ENCODE measurements at regions not wholly inside any gene's neighbourhood (a gene's known extent, or its start where the extent isn't known, plus 50 kb on each side); places are given as distances from the start of the nearest gene placed in this dataset.

DNA sequence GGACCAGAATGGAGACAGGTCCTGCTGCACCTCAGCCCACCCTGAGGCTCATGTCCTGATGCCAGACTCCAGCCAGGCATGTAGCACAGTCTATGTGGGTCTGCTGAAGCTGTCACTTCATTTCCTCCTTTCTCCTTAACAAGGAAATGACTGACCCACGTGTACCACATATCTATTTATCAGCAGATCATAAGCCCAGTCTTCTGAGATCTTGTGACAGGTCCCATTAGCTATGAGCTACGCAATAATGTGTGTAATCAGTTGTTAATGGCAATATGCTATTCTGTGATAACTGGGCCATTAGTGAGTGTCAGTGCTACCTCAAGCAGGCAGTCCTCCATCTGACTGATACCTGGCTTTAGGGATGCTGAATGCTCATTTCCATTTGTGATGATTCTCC is 615.3 kb downstream of the BCL11A start:
- TF ChIP-seq, protein P1, sequence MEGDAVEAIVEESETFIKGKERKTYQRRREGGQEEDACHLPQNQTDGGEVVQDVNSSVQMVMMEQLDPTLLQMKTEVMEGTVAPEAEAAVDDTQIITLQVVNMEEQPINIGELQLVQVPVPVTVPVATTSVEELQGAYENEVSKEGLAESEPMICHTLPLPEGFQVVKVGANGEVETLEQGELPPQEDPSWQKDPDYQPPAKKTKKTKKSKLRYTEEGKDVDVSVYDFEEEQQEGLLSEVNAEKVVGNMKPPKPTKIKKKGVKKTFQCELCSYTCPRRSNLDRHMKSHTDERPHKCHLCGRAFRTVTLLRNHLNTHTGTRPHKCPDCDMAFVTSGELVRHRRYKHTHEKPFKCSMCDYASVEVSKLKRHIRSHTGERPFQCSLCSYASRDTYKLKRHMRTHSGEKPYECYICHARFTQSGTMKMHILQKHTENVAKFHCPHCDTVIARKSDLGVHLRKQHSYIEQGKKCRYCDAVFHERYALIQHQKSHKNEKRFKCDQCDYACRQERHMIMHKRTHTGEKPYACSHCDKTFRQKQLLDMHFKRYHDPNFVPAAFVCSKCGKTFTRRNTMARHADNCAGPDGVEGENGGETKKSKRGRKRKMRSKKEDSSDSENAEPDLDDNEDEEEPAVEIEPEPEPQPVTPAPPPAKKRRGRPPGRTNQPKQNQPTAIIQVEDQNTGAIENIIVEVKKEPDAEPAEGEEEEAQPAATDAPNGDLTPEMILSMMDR (conservative IDR thresholded peaks at IDR 0.05), result no peak
- TF ChIP-seq EZH2 (IDR thresholded peaks at IDR 0.05; ENCODE audit: low read depth), result no peak

Measured in PC-9 (cell line).